ENCODE measurements at regions not wholly inside any gene's neighbourhood (a gene's known extent, or its start where the extent isn't known, plus 50 kb on each side); places are given as distances from the start of the nearest gene placed in this dataset.

DNA sequence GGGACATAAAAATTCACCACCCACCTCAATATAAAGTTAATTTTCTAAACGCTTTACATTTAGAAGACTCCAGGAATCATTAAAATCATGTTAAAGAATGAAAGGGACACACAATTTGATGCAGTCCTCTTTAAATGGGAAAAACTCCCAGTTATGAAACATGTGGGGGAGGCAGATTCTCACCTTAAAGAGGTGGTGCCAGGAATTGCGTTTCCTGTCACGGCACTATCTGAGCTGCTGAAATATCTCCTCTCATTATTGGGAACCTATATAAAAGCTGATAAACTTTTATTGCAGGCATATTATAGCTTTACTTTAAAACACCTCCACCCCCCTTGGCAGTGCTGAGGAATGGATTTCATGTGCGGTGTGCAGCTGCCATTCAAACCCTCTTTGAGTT is 94.8 kb upstream of the SORCS3 start:
- TF ChIP-seq, protein P1, sequence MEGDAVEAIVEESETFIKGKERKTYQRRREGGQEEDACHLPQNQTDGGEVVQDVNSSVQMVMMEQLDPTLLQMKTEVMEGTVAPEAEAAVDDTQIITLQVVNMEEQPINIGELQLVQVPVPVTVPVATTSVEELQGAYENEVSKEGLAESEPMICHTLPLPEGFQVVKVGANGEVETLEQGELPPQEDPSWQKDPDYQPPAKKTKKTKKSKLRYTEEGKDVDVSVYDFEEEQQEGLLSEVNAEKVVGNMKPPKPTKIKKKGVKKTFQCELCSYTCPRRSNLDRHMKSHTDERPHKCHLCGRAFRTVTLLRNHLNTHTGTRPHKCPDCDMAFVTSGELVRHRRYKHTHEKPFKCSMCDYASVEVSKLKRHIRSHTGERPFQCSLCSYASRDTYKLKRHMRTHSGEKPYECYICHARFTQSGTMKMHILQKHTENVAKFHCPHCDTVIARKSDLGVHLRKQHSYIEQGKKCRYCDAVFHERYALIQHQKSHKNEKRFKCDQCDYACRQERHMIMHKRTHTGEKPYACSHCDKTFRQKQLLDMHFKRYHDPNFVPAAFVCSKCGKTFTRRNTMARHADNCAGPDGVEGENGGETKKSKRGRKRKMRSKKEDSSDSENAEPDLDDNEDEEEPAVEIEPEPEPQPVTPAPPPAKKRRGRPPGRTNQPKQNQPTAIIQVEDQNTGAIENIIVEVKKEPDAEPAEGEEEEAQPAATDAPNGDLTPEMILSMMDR (IDR thresholded peaks at IDR 0.05), result no peak
- TF ChIP-seq EP300 (IDR thresholded peaks at IDR 0.05), result no peak
